Stimulated activated CD4-positive, alpha-beta T cell treated with anti-CD3 and anti-CD28 coated beads, Interleukin-4, amount 100 ng/mL, for 48 hours (primary cell): ENCODE measurements at regions not wholly inside any gene's neighbourhood (a gene's known extent, or its start where the extent isn't known, plus 50 kb on each side); places are given as distances from the start of the nearest gene placed in this dataset.
"Not testable (repeated sequence)": the region's sequence is repeated elsewhere in the genome, so short reads cannot be mapped to it uniquely, and the experiment has no call there.

Source experiments
- DNase-seq, 2 donors: peaks; one replicate each; pipeline ENCODE4 v3.0.0-alpha.2; 2020; ENCODE audit warnings: low read depth in 2 of 2

DNA sequence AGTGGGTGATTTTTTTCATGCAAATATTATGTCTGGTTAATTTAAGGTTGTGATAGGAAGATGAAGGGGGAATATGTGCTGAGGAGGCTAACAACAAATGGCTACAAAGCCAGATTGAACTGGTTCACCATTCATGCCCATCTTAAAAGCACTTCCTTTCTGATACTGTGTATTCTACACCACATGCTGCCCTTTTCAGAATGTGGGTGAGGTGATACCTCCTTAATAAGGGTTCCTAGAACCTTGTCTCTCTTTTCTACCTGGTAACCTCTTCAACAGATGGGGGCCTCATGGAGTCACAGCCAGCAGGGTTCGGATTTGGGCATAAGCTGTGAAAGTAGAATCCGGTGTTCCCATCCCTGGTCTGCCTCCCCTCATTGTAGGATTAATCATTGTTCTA is 1064.0 kb upstream of the SEMA6A start:
- no peak for DNase-seq

GRCh38 chr5:117633093-117633492 is 1058.5 kb upstream of the SEMA6A start:
- DNase-seq = no peak

DNA sequence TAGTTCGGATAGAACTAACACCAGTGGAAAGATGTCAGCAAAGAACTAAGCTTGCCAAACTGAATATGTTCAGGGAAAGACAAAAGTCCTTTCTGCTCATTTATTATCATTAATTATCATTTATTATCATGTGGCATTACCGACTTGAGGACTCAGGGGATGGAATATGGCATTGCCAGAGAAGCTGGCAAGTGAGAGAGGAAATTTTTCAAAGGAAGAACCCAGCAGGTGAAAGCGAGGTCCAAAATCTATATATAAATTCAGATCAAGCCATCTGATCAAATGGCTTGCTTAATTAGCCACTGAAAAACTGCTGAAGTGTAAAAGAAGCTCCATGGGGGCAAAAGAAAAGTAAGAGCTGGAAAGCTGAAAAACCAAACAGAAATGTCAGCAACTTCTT is 1049.6 kb upstream of the SEMA6A start:
- DNase-seq = no peak

DNA sequence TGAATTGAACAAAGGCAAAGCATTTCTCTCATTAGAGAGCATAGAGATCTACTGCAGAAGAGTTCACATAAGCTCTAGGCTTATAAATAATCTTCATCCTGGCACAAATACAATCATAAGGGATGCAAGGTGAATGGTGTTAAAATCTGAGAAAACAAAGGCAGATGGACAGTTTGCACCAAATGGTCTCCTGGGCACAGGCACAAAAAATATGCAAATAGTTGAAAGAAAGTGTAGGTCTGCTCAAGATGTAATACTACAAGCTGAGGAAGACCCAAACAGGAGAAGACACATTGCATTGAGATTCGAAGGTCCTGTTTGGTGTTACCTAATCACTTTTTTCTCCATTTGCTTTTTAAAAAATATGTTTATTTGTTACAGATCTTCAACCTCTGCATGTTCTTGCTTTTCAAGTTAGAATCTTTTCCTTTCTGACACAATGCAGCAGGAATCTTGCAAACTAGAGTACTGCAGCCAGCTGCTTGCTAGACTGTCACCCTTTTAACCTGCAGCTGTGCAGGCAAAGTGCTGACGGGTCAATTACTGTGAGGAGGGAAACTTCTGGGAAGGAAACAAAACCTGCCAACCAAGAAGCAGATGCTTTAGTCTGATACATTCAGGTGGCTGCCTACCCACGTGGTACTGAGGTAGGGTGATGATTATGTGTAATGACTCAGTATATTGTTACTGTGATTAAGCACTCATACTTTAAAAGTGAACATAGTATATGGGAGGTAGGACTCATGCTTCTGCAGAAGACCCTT is 1048.6 kb upstream of the SEMA6A start:
- DNase-seq = no peak

- DNase-seq = no peak
Observed at GRCh38 chr5:117621921-117622320, 1047.3 kb upstream of the SEMA6A start.

- DNase-seq = no peak
Observed at GRCh38 chr5:117615226-117615625, 1040.6 kb upstream of the SEMA6A start.

- DNase-seq = no peak
Observed at GRCh38 chr5:117614408-117614807, 1039.8 kb upstream of the SEMA6A start.

- no peak for DNase-seq
Observed at GRCh38 chr5:117604845-117605244, 1030.2 kb upstream of the SEMA6A start.

DNA sequence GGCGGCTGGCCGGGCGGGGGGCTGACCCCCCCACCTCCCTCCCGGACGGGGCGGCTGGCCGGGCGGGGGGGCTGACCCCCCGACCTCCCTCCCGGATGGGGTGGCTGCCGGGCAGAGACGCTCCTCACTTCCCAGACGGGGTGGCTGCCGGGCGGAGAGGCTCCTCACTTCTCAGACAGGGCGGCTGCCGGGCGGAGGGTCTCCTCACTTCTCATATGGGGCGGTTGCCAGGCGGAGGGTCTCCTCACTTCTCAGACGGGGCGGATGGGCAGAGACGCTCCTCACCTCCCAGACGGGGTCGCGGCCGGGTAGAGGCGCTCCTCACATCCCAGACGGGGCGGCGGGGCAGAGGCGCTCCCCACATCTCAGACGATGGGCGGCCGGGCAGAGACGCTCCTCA is 1025.2 kb upstream of the SEMA6A start:
- not testable (repeated sequence) for DNase-seq

DNA sequence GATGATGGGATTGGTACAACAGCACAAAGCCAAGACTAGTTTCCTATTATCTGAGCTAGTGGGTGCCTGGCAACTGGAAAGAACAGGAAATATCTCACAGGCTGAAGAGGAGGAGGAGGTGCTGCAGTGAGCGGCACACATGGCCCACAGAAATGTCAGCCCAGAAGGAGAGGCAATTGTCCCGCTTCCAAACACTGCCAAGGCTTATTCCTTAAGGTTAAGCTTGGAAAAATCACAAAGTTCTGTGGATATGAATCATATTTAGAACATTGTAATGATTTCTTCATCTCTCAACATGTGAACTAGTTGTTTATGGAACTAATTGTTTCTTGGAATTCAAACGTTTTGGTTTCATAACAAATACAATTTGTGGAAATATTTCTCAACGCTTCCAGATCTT is 1019.5 kb upstream of the SEMA6A start:
- DNase-seq = no peak

- no peak for DNase-seq
Observed at GRCh38 chr5:117590944-117591343, 1016.3 kb upstream of the SEMA6A start.

DNA sequence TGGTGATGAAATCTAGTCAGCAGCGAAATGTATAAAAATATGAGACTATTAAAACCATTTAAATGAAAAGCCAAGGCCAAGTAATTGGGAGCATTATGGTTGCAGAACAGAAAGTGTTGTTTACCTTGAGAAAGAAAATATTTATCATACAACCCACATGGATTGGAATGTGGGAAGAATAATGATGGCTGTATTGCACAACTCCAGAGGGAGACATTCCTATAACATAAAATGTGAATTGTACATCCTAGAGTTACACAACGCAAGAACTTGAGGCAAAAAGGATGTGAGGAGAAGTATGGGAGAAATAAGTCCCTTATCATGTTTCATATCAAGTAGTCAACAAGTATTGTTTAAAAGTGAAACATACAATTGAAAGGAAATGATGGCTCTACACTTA is 1014.0 kb upstream of the SEMA6A start:
- DNase-seq = no peak

DNA sequence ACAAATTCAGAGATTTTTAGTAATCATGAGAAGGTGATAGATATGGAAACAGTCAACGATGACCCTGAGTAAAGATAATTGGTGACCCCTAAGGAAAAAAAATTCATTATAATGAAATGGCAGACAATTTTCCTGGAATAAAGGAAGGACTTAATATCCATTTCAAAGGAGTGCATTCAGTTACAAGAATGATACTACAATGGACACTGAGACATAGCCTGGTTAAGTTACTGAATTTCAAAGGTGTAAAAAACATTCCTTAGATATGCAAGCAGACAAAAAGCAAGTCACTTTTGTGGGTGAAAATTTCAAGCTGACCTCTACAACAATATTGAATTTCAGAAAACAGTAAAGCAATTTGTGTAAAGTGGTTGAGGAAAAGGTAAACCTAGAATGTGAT is 1012.5 kb upstream of the SEMA6A start:
- DNase-seq = no peak

GRCh38 chr5:117568622-117569021 is 994.0 kb upstream of the SEMA6A start:
- no peak for DNase-seq

- no peak for DNase-seq
Observed at GRCh38 chr5:117568126-117568525, 993.5 kb upstream of the SEMA6A start.

GRCh38 chr5:117562647-117563046 is 988.0 kb upstream of the SEMA6A start:
- DNase-seq = no peak

DNA sequence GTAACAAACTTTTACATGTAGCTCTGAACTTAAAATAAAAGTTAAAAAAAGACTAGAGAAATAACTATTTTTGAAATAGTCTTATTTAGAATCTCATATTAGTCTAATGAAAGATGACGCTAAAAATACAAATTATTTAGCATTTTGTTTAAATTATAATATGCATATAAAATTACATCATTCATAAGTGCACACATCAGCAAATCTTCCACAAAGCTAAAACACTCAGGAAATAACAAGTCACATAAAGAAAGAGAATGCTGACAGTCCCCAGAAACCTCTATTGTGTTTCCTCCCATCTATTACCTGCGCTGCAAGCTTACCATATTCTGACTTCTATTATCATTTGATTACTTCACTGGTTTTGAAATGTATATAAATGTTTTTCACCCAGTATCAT is 986.9 kb upstream of the SEMA6A start:
- DNase-seq = no peak

DNA sequence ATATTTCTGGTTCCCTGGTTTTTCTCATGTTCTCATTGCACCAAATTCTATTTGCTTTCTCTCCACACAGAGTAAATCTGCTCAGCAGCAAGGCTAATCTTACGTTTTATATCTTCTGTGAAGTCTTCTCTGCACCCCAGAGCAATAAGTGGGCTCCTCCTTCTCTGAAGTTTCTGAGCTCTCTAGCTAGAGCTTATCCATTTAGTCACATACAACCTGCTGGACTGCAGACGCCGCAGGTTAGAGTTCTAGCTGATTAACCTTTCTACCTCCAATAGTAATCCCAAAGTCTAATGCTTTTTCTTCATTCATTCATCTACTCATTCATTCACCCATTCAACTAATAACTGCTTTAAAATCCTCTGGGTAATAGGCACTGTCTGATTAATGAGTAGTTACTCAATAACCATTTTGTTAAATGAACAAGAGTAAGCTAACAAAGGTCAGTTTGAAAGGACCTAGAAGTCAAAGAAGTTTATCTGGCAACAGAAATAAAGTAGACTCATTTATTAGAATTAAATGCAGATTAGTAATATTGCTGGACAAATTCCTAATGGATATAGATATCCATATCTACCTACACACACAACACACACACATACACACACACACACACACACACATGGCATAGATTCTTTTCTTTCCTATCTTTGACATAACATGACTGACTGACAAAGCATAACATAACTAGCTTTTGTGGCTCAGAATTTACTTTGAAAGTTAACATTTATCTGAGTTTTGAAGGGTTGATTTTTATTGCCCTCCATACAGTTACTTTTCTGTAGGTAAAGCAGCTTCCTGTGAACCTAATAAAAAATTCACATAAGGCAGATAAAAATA is 984.6 kb upstream of the SEMA6A start:
- no peak for DNase-seq

DNA sequence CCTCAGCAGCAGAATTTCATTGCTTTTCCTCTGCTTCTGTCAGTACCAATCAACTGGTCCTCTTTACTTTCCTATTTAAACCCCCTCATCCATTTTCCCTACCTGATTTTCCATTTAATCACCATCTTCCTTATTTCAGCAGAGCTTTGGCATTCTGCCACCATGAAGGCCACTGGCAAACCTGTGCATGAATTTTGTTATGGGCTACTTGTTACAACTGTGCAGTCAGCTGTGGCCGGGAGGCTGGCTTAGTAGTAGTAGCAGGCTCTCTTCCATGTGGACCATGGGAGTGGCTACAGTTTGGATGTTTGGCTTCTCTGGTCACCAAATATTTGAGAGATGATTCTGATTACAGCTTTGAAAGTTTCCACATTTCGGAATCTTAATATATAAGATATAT is 976.6 kb upstream of the SEMA6A start:
- DNase-seq = no peak

DNA sequence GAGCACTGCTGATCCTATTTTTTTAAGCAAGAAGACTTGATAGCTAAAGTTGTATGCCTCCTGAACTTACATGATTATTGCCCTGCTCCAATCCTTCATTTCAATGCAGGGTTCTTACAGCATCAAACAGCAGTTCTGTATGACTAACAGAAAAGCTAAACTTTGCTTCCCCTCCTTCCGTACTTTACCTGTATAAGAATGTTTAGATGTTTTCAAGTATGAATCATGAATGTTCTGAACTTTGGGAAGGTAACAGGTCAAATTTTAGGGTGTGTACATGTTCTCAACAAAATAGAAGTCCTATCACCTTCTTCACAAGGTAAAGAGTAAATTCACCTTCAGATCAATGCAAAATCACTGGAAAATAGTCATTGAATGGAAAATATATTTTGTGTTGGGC is 972.6 kb upstream of the SEMA6A start:
- DNase-seq = no peak

DNA sequence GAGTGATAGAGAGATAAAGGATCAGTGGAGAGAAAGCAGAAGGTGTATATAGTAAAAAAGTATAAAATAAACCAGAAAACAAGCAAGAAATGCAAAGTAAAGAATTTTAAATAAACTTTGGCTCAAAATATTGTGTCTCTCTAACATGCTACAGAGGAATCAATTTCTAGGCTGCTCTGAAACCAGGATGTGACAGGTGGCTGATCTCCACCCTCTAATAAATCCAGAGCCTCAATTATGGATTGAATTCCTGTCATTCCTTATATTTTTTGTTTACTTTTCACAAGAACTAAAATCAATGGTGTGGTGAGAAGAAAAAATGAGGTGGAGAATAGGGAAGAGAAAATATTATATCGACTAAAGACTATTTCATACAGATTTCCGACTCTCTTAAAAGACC is 965.1 kb upstream of the SEMA6A start:
- DNase-seq = no peak

DNA sequence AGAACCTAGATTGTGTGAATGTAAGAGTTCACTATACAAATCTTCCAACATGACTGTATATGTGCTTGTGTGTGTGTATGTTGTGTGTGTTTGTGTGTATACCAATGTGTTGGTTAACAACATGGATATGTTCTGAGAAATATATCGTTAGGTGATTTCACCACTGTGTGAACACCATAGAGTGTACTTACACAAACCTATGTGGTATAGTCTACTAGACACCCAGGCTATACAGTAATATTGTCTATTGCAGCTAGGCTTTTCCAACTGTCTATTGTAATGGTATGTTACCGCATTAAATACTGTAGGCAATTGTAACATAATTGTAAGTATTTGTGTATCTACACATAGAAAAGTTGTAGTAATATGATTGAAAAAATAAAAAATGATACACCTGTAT is 959.2 kb upstream of the SEMA6A start:
- DNase-seq = no peak

DNA sequence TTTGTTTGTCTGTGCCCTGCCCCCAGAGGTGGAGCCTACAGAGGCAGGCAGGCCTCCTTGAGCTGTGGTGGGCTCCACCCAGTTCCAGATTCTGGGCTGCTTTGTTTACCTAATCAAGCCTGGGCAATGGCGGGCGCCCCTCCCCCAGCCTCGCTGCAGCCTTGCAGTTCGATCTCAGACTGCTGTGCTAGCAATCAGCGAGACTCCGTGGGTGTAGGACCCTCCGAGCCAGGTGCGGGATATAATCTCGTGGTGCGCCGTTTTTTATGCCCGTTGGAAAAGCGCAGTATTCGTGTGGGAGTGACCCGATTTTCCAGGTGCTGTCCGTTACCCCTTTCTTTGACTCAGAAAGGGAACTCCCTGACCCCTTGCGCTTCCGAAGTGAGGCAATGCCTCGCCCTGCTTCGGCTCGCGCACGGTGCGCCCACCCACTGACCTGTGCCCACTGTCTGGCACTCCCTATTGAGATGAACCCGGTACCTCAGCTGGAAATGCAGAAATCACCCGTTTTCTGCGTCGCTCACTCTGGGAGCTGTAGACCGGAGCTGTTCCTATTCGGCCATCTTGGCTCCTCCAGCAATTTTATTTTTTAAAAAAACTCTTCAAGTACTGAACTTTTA is 958.5 kb upstream of the SEMA6A start:
- DNase-seq = not testable (repeated sequence)
